ENCODE measurements at regions not wholly inside any gene's neighbourhood (a gene's known extent, or its start where the extent isn't known, plus 50 kb on each side); places are given as distances from the start of the nearest gene placed in this dataset.

GRCh38 chr5:117889596-117889995 is 1098.8 kb downstream of the DTWD2 start:
- no peaks in the 10 kb centered on the region for H3K27me3 Mint-ChIP-seq
- DNase-seq (no peak), ATAC-seq (ENCODE audit: low read depth) (no peak)
- POLR2A ChIA-PET, result no interaction called here
- TF ChIP-seq, protein P1, sequence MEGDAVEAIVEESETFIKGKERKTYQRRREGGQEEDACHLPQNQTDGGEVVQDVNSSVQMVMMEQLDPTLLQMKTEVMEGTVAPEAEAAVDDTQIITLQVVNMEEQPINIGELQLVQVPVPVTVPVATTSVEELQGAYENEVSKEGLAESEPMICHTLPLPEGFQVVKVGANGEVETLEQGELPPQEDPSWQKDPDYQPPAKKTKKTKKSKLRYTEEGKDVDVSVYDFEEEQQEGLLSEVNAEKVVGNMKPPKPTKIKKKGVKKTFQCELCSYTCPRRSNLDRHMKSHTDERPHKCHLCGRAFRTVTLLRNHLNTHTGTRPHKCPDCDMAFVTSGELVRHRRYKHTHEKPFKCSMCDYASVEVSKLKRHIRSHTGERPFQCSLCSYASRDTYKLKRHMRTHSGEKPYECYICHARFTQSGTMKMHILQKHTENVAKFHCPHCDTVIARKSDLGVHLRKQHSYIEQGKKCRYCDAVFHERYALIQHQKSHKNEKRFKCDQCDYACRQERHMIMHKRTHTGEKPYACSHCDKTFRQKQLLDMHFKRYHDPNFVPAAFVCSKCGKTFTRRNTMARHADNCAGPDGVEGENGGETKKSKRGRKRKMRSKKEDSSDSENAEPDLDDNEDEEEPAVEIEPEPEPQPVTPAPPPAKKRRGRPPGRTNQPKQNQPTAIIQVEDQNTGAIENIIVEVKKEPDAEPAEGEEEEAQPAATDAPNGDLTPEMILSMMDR (IDR thresholded peaks at IDR 0.05), result no peak
- CTCF ChIA-PET, result no interaction called here
- intact Hi-C loops (cut with micrococcal nuclease), result no loop called here
- H3K9me3 Mint-ChIP-seq, result no peaks in the 10 kb centered on the region
- peaks cover 4% of the 10 kb centered on the region for H3K4me1 Mint-ChIP-seq
- H3K27ac Mint-ChIP-seq, result no peak overlapping the region
- no peaks in the 10 kb centered on the region for H3K36me3 Mint-ChIP-seq (ENCODE audit: low read depth)
- H3K4me3 Mint-ChIP-seq, result no peak overlapping the region

DNA sequence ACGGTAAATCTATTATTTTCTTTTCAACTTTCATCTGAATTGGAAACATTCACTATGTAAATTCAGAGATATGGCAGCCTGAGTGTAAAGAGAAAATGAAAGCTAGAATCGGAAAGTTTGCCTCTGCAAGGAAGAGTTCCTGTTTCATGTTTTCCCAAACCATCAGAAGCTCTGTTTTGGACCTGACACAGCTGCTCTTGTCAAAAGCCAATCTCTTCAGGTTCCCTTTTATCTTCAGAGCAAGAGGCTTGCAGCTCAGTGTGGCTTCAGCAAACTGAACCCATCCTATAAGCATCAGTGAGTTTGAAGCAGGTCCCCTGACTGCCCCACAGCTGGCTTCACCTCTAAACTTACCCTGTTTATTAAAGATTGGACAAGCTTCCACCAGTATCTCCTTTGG is 1099.7 kb downstream of the DTWD2 start:
- intact Hi-C loops (cut with micrococcal nuclease), result no loop called here

GRCh38 chr5:117881426-117882230 is 1106.7 kb downstream of the DTWD2 start:
- H3K36me3 Mint-ChIP-seq (ENCODE audit: low read depth), result no peaks in the 10 kb centered on the region
- POLR2A ChIA-PET, result no interaction called here
- no peak overlapping the region for H3K27ac Mint-ChIP-seq
- H3K9me3 Mint-ChIP-seq, result no peaks in the 10 kb centered on the region
- TF ChIP-seq, protein P1 (IDR thresholded peaks at IDR 0.05), result no peak
- CTCF ChIA-PET, result no interaction called here
- H3K27me3 Mint-ChIP-seq, result no peaks in the 10 kb centered on the region
- ATAC-seq (ENCODE audit: low read depth), result no peak
- H3K4me1 Mint-ChIP-seq, result no peaks in the 10 kb centered on the region
- intact Hi-C loops (cut with micrococcal nuclease), result no loop called here
- DNase-seq, result no peak
- no peak overlapping the region for H3K4me3 Mint-ChIP-seq

More for the DNA sequence above, 1099.7 kb downstream of the DTWD2 start:
- peaks cover 4% of the 10 kb centered on the region for H3K4me1 Mint-ChIP-seq
- no peak overlapping the region for H3K27ac Mint-ChIP-seq
- TF ChIP-seq, protein P1 (IDR thresholded peaks at IDR 0.05), result no peak
- H3K4me3 Mint-ChIP-seq, result no peak overlapping the region
- ChIA-PET POLR2A (no interaction called here), CTCF (no interaction called here)
- H3K9me3 Mint-ChIP-seq, result no peaks in the 10 kb centered on the region
- DNase-seq (no peak), ATAC-seq (ENCODE audit: low read depth) (no peak)
- no peaks in the 10 kb centered on the region for H3K27me3 Mint-ChIP-seq
- H3K36me3 Mint-ChIP-seq (ENCODE audit: low read depth), result no peaks in the 10 kb centered on the region

DNA sequence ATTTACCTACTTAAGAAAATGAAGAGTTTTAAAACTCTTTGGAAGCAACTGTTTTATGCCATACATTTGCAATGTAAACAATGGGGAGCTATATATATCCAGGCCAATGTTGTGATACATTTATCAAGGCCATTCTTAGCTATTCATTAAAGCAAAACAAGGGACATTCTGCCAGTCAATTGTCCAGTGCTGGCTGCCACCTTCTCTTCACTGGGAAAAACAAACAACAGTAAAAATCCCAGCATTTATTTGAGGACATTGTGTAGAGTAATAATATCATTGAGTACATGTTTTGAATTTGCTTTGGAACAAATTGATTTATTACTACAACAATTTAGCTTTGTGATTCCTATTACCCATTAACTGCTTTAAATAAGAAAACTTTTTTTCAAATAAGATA is 1107.4 kb downstream of the DTWD2 start:
- no peaks in the 10 kb centered on the region for H3K36me3 Mint-ChIP-seq (ENCODE audit: low read depth)
- TF ChIP-seq, protein P1 (IDR thresholded peaks at IDR 0.05), result no peak
- DNase-seq (no peak), ATAC-seq (ENCODE audit: low read depth) (no peak)
- H3K4me3 Mint-ChIP-seq, result no peak overlapping the region
- ChIA-PET CTCF (no interaction called here), POLR2A (no interaction called here)
- H3K9me3 Mint-ChIP-seq, result no peaks in the 10 kb centered on the region
- intact Hi-C loops (cut with micrococcal nuclease), result no loop called here
- H3K4me1 Mint-ChIP-seq, result no peaks in the 10 kb centered on the region
- no peak overlapping the region for H3K27ac Mint-ChIP-seq
- no peaks in the 10 kb centered on the region for H3K27me3 Mint-ChIP-seq

GRCh38 chr5:117877731-117878130 is 1110.6 kb downstream of the DTWD2 start:
- CTCF ChIA-PET, result no interaction called here
- no peak overlapping the region for H3K4me3 Mint-ChIP-seq
- TF ChIP-seq, protein P1 (IDR thresholded peaks at IDR 0.05), result no peak
- peaks cover 9% of the 10 kb centered on the region for H3K9me3 Mint-ChIP-seq
- ATAC-seq (ENCODE audit: low read depth), result no peak
- no peak for DNase-seq
- intact Hi-C loops (cut with micrococcal nuclease), result no loop called here
- H3K4me1 Mint-ChIP-seq, result no peaks in the 10 kb centered on the region
- no peaks in the 10 kb centered on the region for H3K36me3 Mint-ChIP-seq (ENCODE audit: low read depth)
- no peak overlapping the region for H3K27ac Mint-ChIP-seq
- no peaks in the 10 kb centered on the region for H3K27me3 Mint-ChIP-seq
- POLR2A ChIA-PET, result no interaction called here

All from activated B cell treated with CpG ODN at 0.5 μM for 24 hours (primary cell).